ENCODE measurements at regions not wholly inside any gene's neighbourhood (a gene's known extent, or its start where the extent isn't known, plus 50 kb on each side); places are given as distances from the start of the nearest gene placed in this dataset.

DNA sequence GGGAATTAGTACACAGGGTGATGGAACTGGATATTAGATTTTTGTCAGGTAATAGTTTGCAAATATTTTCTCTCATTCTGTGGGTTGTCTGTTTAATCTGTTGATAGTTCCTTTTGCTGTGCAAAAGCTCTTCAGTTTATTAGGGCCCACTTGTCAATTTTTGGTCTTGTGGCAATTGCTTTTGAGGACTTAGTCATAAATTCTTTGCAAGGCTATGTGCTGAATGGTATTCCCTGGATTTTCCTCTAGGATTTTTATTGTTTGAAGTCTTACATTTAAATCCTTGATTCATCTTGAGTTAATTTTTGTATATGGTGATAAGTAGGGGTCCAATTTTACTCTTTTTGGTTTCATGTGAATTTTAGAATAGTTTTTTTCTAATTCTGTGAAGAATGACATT, 111.3 kb downstream of the ARRDC4 start:
- H3K9ac ChIP-seq (ENCODE audit: insufficient read depth, low read length) = no peak overlapping the region
- no peaks in the 10 kb centered on the region for H3K4me1 ChIP-seq (ENCODE audit: control insufficient read depth, extremely low read depth, insufficient read depth, low read length)
- no peaks in the 10 kb centered on the region for H3K36me3 ChIP-seq (ENCODE audit: control insufficient read depth, insufficient read depth, low read length)
- H3K79me2 ChIP-seq (ENCODE audit: control insufficient read depth, insufficient read depth, low read length) = no peaks in the 10 kb centered on the region
- H4K20me1 ChIP-seq (ENCODE audit: control insufficient read depth, extremely low read depth, insufficient read depth, low read length) = no peaks in the 10 kb centered on the region
- no peak overlapping the region for H3K4me3 ChIP-seq (replicated peaks in 1 of 4; ENCODE audit: control extremely low read depth in 1 of 4, insufficient read depth in 1 of 4, low read depth in 3 of 4, low read length in 4 of 4)
- TF ChIP-seq, protein P1, sequence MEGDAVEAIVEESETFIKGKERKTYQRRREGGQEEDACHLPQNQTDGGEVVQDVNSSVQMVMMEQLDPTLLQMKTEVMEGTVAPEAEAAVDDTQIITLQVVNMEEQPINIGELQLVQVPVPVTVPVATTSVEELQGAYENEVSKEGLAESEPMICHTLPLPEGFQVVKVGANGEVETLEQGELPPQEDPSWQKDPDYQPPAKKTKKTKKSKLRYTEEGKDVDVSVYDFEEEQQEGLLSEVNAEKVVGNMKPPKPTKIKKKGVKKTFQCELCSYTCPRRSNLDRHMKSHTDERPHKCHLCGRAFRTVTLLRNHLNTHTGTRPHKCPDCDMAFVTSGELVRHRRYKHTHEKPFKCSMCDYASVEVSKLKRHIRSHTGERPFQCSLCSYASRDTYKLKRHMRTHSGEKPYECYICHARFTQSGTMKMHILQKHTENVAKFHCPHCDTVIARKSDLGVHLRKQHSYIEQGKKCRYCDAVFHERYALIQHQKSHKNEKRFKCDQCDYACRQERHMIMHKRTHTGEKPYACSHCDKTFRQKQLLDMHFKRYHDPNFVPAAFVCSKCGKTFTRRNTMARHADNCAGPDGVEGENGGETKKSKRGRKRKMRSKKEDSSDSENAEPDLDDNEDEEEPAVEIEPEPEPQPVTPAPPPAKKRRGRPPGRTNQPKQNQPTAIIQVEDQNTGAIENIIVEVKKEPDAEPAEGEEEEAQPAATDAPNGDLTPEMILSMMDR (conservative IDR thresholded peaks at IDR 0.05 in 1 of 2, IDR thresholded peaks at IDR 0.05 in 1 of 2; ENCODE audit: low read depth in 1 of 2, low read length in 2 of 2) = no peak
- no peak for TF ChIP-seq EZH2 (IDR thresholded peaks at IDR 0.05; ENCODE audit: low read length, missing control alignments)
- no peak overlapping the region for H3K4me2 ChIP-seq (ENCODE audit: extremely low read depth, insufficient read depth, low read length)
- no peak overlapping the region for H2AFZ ChIP-seq (ENCODE audit: low read length)
- no peak overlapping the region for H3K27ac ChIP-seq (ENCODE audit: insufficient read depth, low read length)
- H3K9me3 ChIP-seq (ENCODE audit: control insufficient read depth, insufficient read depth, low read depth, low read length) = no peaks in the 10 kb centered on the region
- no peak for DNase-seq (ENCODE audit: low read depth in 2 of 2)
- H3K27me3 ChIP-seq (ENCODE audit: control insufficient read depth, insufficient read depth, low read length) = no peaks in the 10 kb centered on the region

DNA sequence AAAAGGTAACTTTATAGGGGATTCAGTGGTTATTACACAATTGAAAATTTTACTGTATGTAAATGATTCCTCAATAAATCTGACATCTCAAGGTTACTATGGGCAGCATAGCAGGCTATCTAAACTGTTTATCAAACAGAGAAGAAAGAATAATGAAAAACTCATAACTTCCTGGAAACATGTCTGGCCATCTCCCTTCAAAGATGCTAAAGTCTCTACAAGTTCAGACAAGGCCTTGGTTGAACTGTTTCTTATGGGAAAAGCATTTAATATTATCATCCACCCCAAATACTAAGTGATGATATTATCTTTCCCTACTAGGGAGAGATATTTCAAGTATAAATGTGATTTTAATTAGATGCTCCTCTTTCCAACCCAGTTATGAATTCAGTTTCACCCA, 114.9 kb downstream of the ARRDC4 start:
- Histone ChIP-seq H4K20me1 (ENCODE audit: control insufficient read depth, extremely low read depth, insufficient read depth, low read length) (no peaks in the 10 kb centered on the region), H3K36me3 (ENCODE audit: control insufficient read depth, insufficient read depth, low read length) (no peaks in the 10 kb centered on the region), H3K27me3 (ENCODE audit: control insufficient read depth, insufficient read depth, low read length) (no peaks in the 10 kb centered on the region), H3K9me3 (ENCODE audit: control insufficient read depth, insufficient read depth, low read depth, low read length) (no peaks in the 10 kb centered on the region), H3K4me3 (replicated peaks in 1 of 4; ENCODE audit: control extremely low read depth in 1 of 4, insufficient read depth in 1 of 4, low read depth in 3 of 4, low read length in 4 of 4) (no peak overlapping the region), H3K79me2 (ENCODE audit: control insufficient read depth, insufficient read depth, low read length) (no peaks in the 10 kb centered on the region), H3K9ac (ENCODE audit: insufficient read depth, low read length) (no peak overlapping the region), H2AFZ (ENCODE audit: low read length) (no peak overlapping the region), H3K4me2 (ENCODE audit: extremely low read depth, insufficient read depth, low read length) (no peak overlapping the region), H3K27ac (ENCODE audit: insufficient read depth, low read length) (no peak overlapping the region), H3K4me1 (ENCODE audit: control insufficient read depth, extremely low read depth, insufficient read depth, low read length) (no peaks in the 10 kb centered on the region)
- DNase-seq (ENCODE audit: low read depth in 2 of 2) = no peak
- TF ChIP-seq, protein P1 (conservative IDR thresholded peaks at IDR 0.05 in 1 of 2, IDR thresholded peaks at IDR 0.05 in 1 of 2; ENCODE audit: low read depth in 1 of 2, low read length in 2 of 2) = no peak
- no peak for TF ChIP-seq EZH2 (IDR thresholded peaks at IDR 0.05; ENCODE audit: low read length, missing control alignments)

DNA sequence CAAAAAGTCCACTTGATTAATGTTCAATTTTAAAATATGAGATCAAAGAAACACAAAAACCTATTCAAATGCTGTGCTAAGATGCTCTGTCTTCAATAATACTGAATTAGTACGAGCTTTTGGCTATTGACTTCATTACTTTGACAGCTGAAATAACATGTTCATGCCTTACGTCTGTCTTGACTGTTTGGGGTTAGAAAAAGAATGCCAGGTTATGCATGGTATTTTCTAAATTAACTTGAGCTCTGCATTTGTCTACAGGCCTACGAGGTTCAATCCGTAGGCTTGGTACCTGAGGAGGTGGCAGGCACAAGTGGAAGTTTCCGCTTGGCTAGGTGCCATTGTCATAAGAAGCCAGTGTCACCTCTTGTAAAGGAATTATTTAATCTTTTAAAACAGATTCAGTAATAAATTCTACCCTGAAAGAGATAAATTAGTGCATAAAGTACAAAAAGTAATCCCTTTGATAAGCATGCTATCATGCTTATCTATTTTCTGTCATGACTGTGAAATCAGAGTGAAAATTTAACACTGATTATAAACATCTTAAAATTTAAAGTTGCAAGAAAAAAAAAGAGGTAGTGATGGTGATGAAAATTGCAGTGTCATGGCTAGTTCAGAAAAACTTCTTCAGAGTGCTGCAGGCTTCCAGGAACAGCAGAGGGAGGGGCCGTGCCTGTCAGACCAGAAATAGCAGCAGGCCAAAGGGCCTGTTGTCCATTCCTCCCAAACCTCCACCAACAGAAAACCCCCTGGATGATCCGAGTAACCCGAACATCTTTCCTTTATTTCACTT, 115.7 kb downstream of the ARRDC4 start:
- Histone ChIP-seq H3K4me3 (replicated peaks in 1 of 4; ENCODE audit: control extremely low read depth in 1 of 4, insufficient read depth in 1 of 4, low read depth in 3 of 4, low read length in 4 of 4) (no peak overlapping the region), H3K9ac (ENCODE audit: insufficient read depth, low read length) (no peak overlapping the region)

More for the DNA sequence above, 115.7 kb downstream of the ARRDC4 start:
- TF ChIP-seq EZH2 (IDR thresholded peaks at IDR 0.05; ENCODE audit: low read length, missing control alignments) = no peak
- TF ChIP-seq, protein P1 (conservative IDR thresholded peaks at IDR 0.05 in 1 of 2, IDR thresholded peaks at IDR 0.05 in 1 of 2; ENCODE audit: low read depth in 1 of 2, low read length in 2 of 2) = no peak
- Histone ChIP-seq H3K36me3 (ENCODE audit: control insufficient read depth, insufficient read depth, low read length) (no peaks in the 10 kb centered on the region), H2AFZ (ENCODE audit: low read length) (no peak overlapping the region), H3K9me3 (ENCODE audit: control insufficient read depth, insufficient read depth, low read depth, low read length) (no peaks in the 10 kb centered on the region), H3K79me2 (ENCODE audit: control insufficient read depth, insufficient read depth, low read length) (no peaks in the 10 kb centered on the region), H3K4me2 (ENCODE audit: extremely low read depth, insufficient read depth, low read length) (no peak overlapping the region), H4K20me1 (ENCODE audit: control insufficient read depth, extremely low read depth, insufficient read depth, low read length) (no peaks in the 10 kb centered on the region), H3K27ac (ENCODE audit: insufficient read depth, low read length) (no peak overlapping the region), H3K4me1 (ENCODE audit: control insufficient read depth, extremely low read depth, insufficient read depth, low read length) (no peaks in the 10 kb centered on the region), H3K27me3 (ENCODE audit: control insufficient read depth, insufficient read depth, low read length) (no peaks in the 10 kb centered on the region)
- peak; percentile 1 to 14 for DNase-seq (ENCODE audit: low read depth in 2 of 2)
